ENCODE measurements at regions not wholly inside any gene's neighbourhood (a gene's known extent, or its start where the extent isn't known, plus 50 kb on each side); places are given as distances from the start of the nearest gene placed in this dataset.
"Not testable (repeated sequence)": the region's sequence is repeated elsewhere in the genome, so short reads cannot be mapped to it uniquely, and the experiment has no call there.

- Histone ChIP-seq H3K36me3 (ENCODE audit: low read depth) (no peaks in the 10 kb centered on the region), H3K27ac (ENCODE audit: poor library complexity, severe bottlenecking) (no peak overlapping the region), H3K4me1 (ENCODE audit: insufficient read depth, poor library complexity, severe bottlenecking) (no peaks in the 10 kb centered on the region), H3K27me3 (ENCODE audit: insufficient read depth, poor library complexity, severe bottlenecking) (no peaks in the 10 kb centered on the region), H3K9me3 (ENCODE audit: severe bottlenecking) (no peaks in the 10 kb centered on the region), H3K4me3 (ENCODE audit: severe bottlenecking) (no peak overlapping the region)
- no peak for TF ChIP-seq CTCF (IDR thresholded peaks at IDR 0.05; ENCODE audit: poor library complexity, severe bottlenecking)
- ATAC-seq (ENCODE audit: low read depth): no peak
- no peak for DNase-seq (ENCODE audit: low spot score)
These were observed 156.0 kb downstream of the TENT5D start for GRCh38 chrX:80576267-80576666.

- Histone ChIP-seq H3K36me3 (ENCODE audit: low read depth) (no peaks in the 10 kb centered on the region), H3K27me3 (ENCODE audit: insufficient read depth, poor library complexity, severe bottlenecking) (no peaks in the 10 kb centered on the region), H3K4me3 (ENCODE audit: severe bottlenecking) (no peak overlapping the region), H3K27ac (ENCODE audit: poor library complexity, severe bottlenecking) (no peak overlapping the region), H3K4me1 (ENCODE audit: insufficient read depth, poor library complexity, severe bottlenecking) (no peaks in the 10 kb centered on the region), H3K9me3 (ENCODE audit: severe bottlenecking) (no peaks in the 10 kb centered on the region)
- no peak for TF ChIP-seq CTCF (IDR thresholded peaks at IDR 0.05; ENCODE audit: poor library complexity, severe bottlenecking)
- ATAC-seq (ENCODE audit: low read depth) (no peak), DNase-seq (ENCODE audit: low spot score) (no peak)
These were observed 156.7 kb downstream of the TENT5D start for GRCh38 chrX:80576806-80577533.

GRCh38 chrX:80578517-80579105, 158.4 kb downstream of the TENT5D start:
- TF ChIP-seq CTCF (IDR thresholded peaks at IDR 0.05; ENCODE audit: poor library complexity, severe bottlenecking): peak; percentile 54
- no peak overlapping the region for H3K27ac ChIP-seq (ENCODE audit: poor library complexity, severe bottlenecking)
- no peaks in the 10 kb centered on the region for H3K27me3 ChIP-seq (ENCODE audit: insufficient read depth, poor library complexity, severe bottlenecking)
- no peak overlapping the region for H3K4me3 ChIP-seq (ENCODE audit: severe bottlenecking)
- no peaks in the 10 kb centered on the region for H3K9me3 ChIP-seq (ENCODE audit: severe bottlenecking)
- no peaks in the 10 kb centered on the region for H3K4me1 ChIP-seq (ENCODE audit: insufficient read depth, poor library complexity, severe bottlenecking)
- ATAC-seq (ENCODE audit: low read depth) (no peak), DNase-seq (ENCODE audit: low spot score) (no peak)
- H3K36me3 ChIP-seq (ENCODE audit: low read depth): no peaks in the 10 kb centered on the region

- not testable (repeated sequence) for H3K4me3 ChIP-seq (ENCODE audit: severe bottlenecking); DNase-seq (ENCODE audit: low spot score); H3K9me3 ChIP-seq (ENCODE audit: severe bottlenecking); ATAC-seq (ENCODE audit: low read depth); H3K36me3 ChIP-seq (ENCODE audit: low read depth); H3K4me1 ChIP-seq (ENCODE audit: insufficient read depth, poor library complexity, severe bottlenecking); H3K27ac ChIP-seq (ENCODE audit: poor library complexity, severe bottlenecking); H3K27me3 ChIP-seq (ENCODE audit: insufficient read depth, poor library complexity, severe bottlenecking)
These were observed 170.7 kb downstream of the TENT5D start for GRCh38 chrX:80590992-80591391.

- Histone ChIP-seq H3K4me1 (ENCODE audit: insufficient read depth, poor library complexity, severe bottlenecking) (no peaks in the 10 kb centered on the region), H3K9me3 (ENCODE audit: severe bottlenecking) (no peaks in the 10 kb centered on the region), H3K4me3 (ENCODE audit: severe bottlenecking) (no peak overlapping the region), H3K36me3 (ENCODE audit: low read depth) (no peaks in the 10 kb centered on the region), H3K27me3 (ENCODE audit: insufficient read depth, poor library complexity, severe bottlenecking) (no peaks in the 10 kb centered on the region), H3K27ac (ENCODE audit: poor library complexity, severe bottlenecking) (no peak overlapping the region)
- ATAC-seq (ENCODE audit: low read depth) (no peak), DNase-seq (ENCODE audit: low spot score) (no peak)
- no peak for TF ChIP-seq CTCF (IDR thresholded peaks at IDR 0.05; ENCODE audit: poor library complexity, severe bottlenecking)
These were observed 182.0 kb downstream of the TENT5D start for GRCh38 chrX:80602036-80602860.

All from RWPE2 (cell line).